HCT116 (cell line): ENCODE measurements at regions not wholly inside any gene's neighbourhood (a gene's known extent, or its start where the extent isn't known, plus 50 kb on each side); places are given as distances from the start of the nearest gene placed in this dataset.

ENCODE experiments used
- ATAC-seq: fragments of 200-7000 bp; cut with Tn5 transposase; 2 replicates; pipeline ENCODE4 v1.9.1; 2020; ENCODE audit warnings: mild to moderate bottlenecking, moderate library complexity
- BruUV-seq: library from RNA; stranded (reverse); fragments of 400-500 nt; replicated peaks from 2 replicates; lab custom pipeline; 2021; lab: Mats Ljungman, UMichigan
- CTCF ChIA-PET: fragments of 300-600 bp; sonication (Branson Sonifier 250); formaldehyde crosslinking; loops from one replicate; lab custom pipeline; 2021; ENCODE audit warnings: antibody characterized with exemption; lab: Charles Lee
- POLR2A ChIA-PET: fragments of 300-600, 350-600 bp; sonication (Branson Sonifier 250); formaldehyde crosslinking; loops from one replicate; lab custom pipeline; 2021; ENCODE audit warnings: antibody characterized with exemption; lab: Charles Lee
- RAD21 ChIA-PET, 2 experiments: fragments of 300-600 bp; sonication (Branson Sonifier 250); formaldehyde crosslinking; loops; one replicate each; lab custom pipeline; 2023; ENCODE audit warnings: low total read pairs in 2 of 2; ENCODE audit not compliant: uncharacterized antibody in 2 of 2, unreplicated experiment in 2 of 2, low non-redundant PET in 1 of 2; lab: Charles Lee
- DNase-seq: peaks from one replicate; pipeline ENCODE4 v3.0.0-alpha.2; 2010; ENCODE audit warnings: low read depth, low spot score
- H2AFZ ChIP-seq: fragments of 200-600 bp; shearing (Covaris generic), sonication (generic); 2 replicates; pipeline ENCODE4 v1.6.1; 2017; ENCODE audit warnings: low read depth, mixed run types, mixed read lengths, antibody characterized with exemption, low read length; ENCODE audit not compliant: poor library complexity, severe bottlenecking
- H3K27ac ChIP-seq: 2 replicates; pipeline ENCODE4 v1.5.1; 2012; ENCODE audit warnings: low read depth, low read length
- H3K27me3 ChIP-seq: fragments of 200-600 bp; sonication (generic); 2 replicates; pipeline ENCODE4 v1.6.1; 2016; ENCODE audit warnings: mixed run types, low read length, mixed read lengths; ENCODE audit not compliant: insufficient read depth
- H3K36me3 ChIP-seq, 2 experiments: fragments of 200-500 bp in 1 of 2; fragments of 200-600 bp in 1 of 2; sonication (Bioruptor generic) in 1 of 2; sonication (generic) in 1 of 2; 2 replicates each; pipeline versions ENCODE4 v1.5.1 to v1.6.1; 2014 to 2016; ENCODE audit warnings: low read length in 2 of 2, inconsistent platforms in 1 of 2, mixed read lengths in 1 of 2, mixed run types in 1 of 2; ENCODE audit not compliant: insufficient read depth in 2 of 2, control insufficient read depth in 1 of 2
- H3K4me1 ChIP-seq, 2 experiments: fragments of 200-600 bp in 1 of 2; sonication (generic) in 1 of 2; 2 replicates each; pipeline versions ENCODE4 v1.5.1 to v1.6.1; 2012 to 2017; ENCODE audit warnings: low read length in 2 of 2, inconsistent platforms in 1 of 2, mild to moderate bottlenecking in 1 of 2, mixed read lengths in 1 of 2, mixed run types in 1 of 2, moderate library complexity in 1 of 2; ENCODE audit not compliant: insufficient read depth in 2 of 2, control insufficient read depth in 1 of 2
- H3K4me2 ChIP-seq: fragments of 200-600 bp; sonication (generic); 2 replicates; pipeline ENCODE4 v1.6.1; 2017; ENCODE audit warnings: mixed run types, low read length, mixed read lengths
- H3K4me3 ChIP-seq, 2 experiments: fragments of 200-600 bp in 1 of 2; sonication (generic) in 1 of 2; replicated peaks in 1 of 2; 2 replicates each; pipeline ENCODE4 v1.5.1; 2011 to 2016; ENCODE audit warnings: low read length in 2 of 2, control low read depth in 1 of 2, low read depth in 1 of 2, mild to moderate bottlenecking in 1 of 2, mixed read lengths in 1 of 2, mixed run types in 1 of 2
- H3K79me2 ChIP-seq: fragments of 200-600 bp; sonication (generic); 2 replicates; pipeline ENCODE4 v1.6.1; 2017; ENCODE audit warnings: mild to moderate bottlenecking, mixed run types, low read length, moderate library complexity, mixed read lengths; ENCODE audit not compliant: insufficient read depth
- H3K9ac ChIP-seq: fragments of 200-600 bp; sonication (generic); 2 replicates; pipeline ENCODE4 v1.6.1; 2016; ENCODE audit warnings: low read length, mixed read lengths
- H3K9me2 ChIP-seq: fragments of 200-600 bp; sonication (generic), shearing (Covaris generic); 2 replicates; pipeline ENCODE4 v1.6.1; 2017; ENCODE audit warnings: mixed run types, mild to moderate bottlenecking, moderate library complexity; ENCODE audit not compliant: insufficient read depth
- H3K9me3 ChIP-seq, 2 experiments: fragments of 200-500 bp in 1 of 2; fragments of 200-600 bp in 1 of 2; sonication (Bioruptor generic) in 1 of 2; sonication (generic) in 1 of 2; 2 replicates each; pipeline ENCODE4 v1.6.1; 2014 to 2017; ENCODE audit warnings: low read length in 2 of 2, mixed read lengths in 2 of 2, inconsistent platforms in 1 of 2, low read depth in 1 of 2, mild to moderate bottlenecking in 1 of 2, mixed run types in 1 of 2, moderate library complexity in 1 of 2; ENCODE audit not compliant: control insufficient read depth in 1 of 2, insufficient read depth in 1 of 2
- H4K20me1 ChIP-seq: fragments of 200-600 bp; sonication (generic), shearing (Covaris generic); 2 replicates; pipeline ENCODE4 v1.6.1; 2017; ENCODE audit warnings: mixed run types, mild to moderate bottlenecking, moderate library complexity; ENCODE audit not compliant: insufficient read depth
- ATF3 ChIP-seq: IDR thresholded peaks from 2 replicates; pipeline ENCODE4 v1.6.1; 2012
- CTCF ChIP-seq, 3 experiments: fragments of 200-600 bp in 1 of 3; sonication (generic) in 1 of 3; IDR thresholded peaks in 2 of 3; conservative IDR thresholded peaks in 1 of 3; 2 replicates each; pipeline ENCODE4 v1.5.1; 2012 to 2017; ENCODE audit warnings: low read depth in 2 of 3, low read length in 2 of 3, antibody characterized with exemption in 1 of 3, borderline replicate concordance in 1 of 3, control low read depth in 1 of 3, mild to moderate bottlenecking in 1 of 3, mixed read lengths in 1 of 3, mixed run types in 1 of 3, moderate library complexity in 1 of 3; ENCODE audit not compliant: insufficient read depth in 1 of 3
- EGR1 ChIP-seq: IDR thresholded peaks from 2 replicates; pipeline ENCODE4 v1.6.1; 2012; ENCODE audit warnings: low read depth
- ELF1 ChIP-seq: IDR thresholded peaks from 2 replicates; pipeline ENCODE4 v1.6.1; 2012; ENCODE audit warnings: low read depth, borderline replicate concordance
- FOSL1 ChIP-seq: IDR thresholded peaks from 2 replicates; pipeline ENCODE4 v1.6.1; 2012; ENCODE audit warnings: low read depth
- JUND ChIP-seq: IDR thresholded peaks from 2 replicates; pipeline ENCODE4 v1.6.1; 2012
- MAX ChIP-seq: IDR thresholded peaks from 2 replicates; pipeline ENCODE4 v1.6.1; 2012
- POLR2AphosphoS5 ChIP-seq: IDR thresholded peaks from 2 replicates; pipeline ENCODE4 v1.6.1; 2011; ENCODE audit warnings: mild to moderate bottlenecking, low read depth, low read length, moderate library complexity
- SIN3A ChIP-seq: IDR thresholded peaks from 2 replicates; pipeline ENCODE4 v1.6.1; 2012; ENCODE audit warnings: low read depth
- SP1 ChIP-seq: IDR thresholded peaks from 2 replicates; pipeline ENCODE4 v1.6.1; 2012; ENCODE audit warnings: low read depth
- YY1 ChIP-seq: IDR thresholded peaks from 2 replicates; pipeline ENCODE4 v1.6.1; 2011; ENCODE audit warnings: low read length, low read depth, moderate library complexity, mild to moderate bottlenecking; ENCODE audit not compliant: insufficient replicate concordance; ENCODE audit errors: extremely low read depth
- intact Hi-C: fragments of 100-400 bp; cut with micrococcal nuclease; formaldehyde crosslinking; loops from 2 replicates; pipeline ENCODE4 v1.10.0; 2022

GRCh38 chr12:125454786-125455480, 389.7 kb downstream of the AACS start:
- peaks cover 6% of the 10 kb centered on the region; the same call in 1 of the 2 replicates for H3K27me3 ChIP-seq
- H3K79me2 ChIP-seq = no peaks in the 10 kb centered on the region
- no peak overlapping the region for H2AFZ ChIP-seq
- no peak for TF ChIP-seq ELF1
- TF ChIP-seq POLR2AphosphoS5 = no peak
- TF ChIP-seq JUND = no peak
- no peak for TF ChIP-seq ATF3
- TF ChIP-seq SP1 = no peak
- TF ChIP-seq EGR1 = no peak
- TF ChIP-seq FOSL1 = no peak
- no peak for TF ChIP-seq YY1
- no peak for TF ChIP-seq MAX
- TF ChIP-seq CTCF (IDR thresholded peaks at IDR 0.05 in 2 of 3, conservative IDR thresholded peaks at IDR 0.05 in 1 of 3; ENCODE audit: borderline replicate concordance in 1 of 3, insufficient read depth in 1 of 3, low read depth in 2 of 3, low read length in 2 of 3) = no peak
- no peak for TF ChIP-seq SIN3A
- no peak overlapping the region for H3K4me2 ChIP-seq
- H3K36me3 ChIP-seq = no peaks in the 10 kb centered on the region
- no peaks in the 10 kb centered on the region for H3K9me3 ChIP-seq
- H3K9ac ChIP-seq = no peak overlapping the region
- BruUV-seq = no TSS peak
- ATAC-seq (no peak), DNase-seq (no peak)
- no peak overlapping the region for H3K4me3 ChIP-seq
- no peaks in the 10 kb centered on the region for H4K20me1 ChIP-seq
- CTCF ChIA-PET = no interaction called here
- H3K9me2 ChIP-seq = no peaks in the 10 kb centered on the region
- no peaks in the 10 kb centered on the region for H3K4me1 ChIP-seq
- intact Hi-C loops = no loop called here
- RAD21 ChIA-PET = no interaction called here
- no peak overlapping the region for H3K27ac ChIP-seq
- POLR2A ChIA-PET = no interaction called here
